Activated CD8-positive, alpha-beta memory T cell treated with anti-CD3 and anti-CD28 coated beads for 24 hours (primary cell): ENCODE measurements at regions not wholly inside any gene's neighbourhood (a gene's known extent, or its start where the extent isn't known, plus 50 kb on each side); places are given as distances from the start of the nearest gene placed in this dataset.
A peak's percentile ranks its signal among the peaks of the same experiment; 100 is the strongest.

Experiments
- DNase-seq: peaks from one replicate; pipeline ENCODE4 v3.0.0-alpha.2; 2020

- peak; percentile 30 for DNase-seq
Measured at GRCh38 chr2:126748188-126748760, 92.3 kb downstream of the GYPC start.

GRCh38 chr2:126748929-126749518 lies 93.1 kb downstream of the GYPC start:
- peak; percentile 41 for DNase-seq

- DNase-seq: peak; percentile 53
Measured at GRCh38 chr2:126749537-126749936, 93.6 kb downstream of the GYPC start.

- DNase-seq: no peak
Measured at GRCh38 chr2:126750506-126750905, 94.5 kb downstream of the GYPC start.

- DNase-seq: peak; percentile 19
Measured at GRCh38 chr2:126751477-126751876, 95.5 kb downstream of the GYPC start.

- DNase-seq: peak; percentile 47
Measured at GRCh38 chr2:126752876-126753275, 96.9 kb downstream of the GYPC start.

GRCh38 chr2:126753501-126754212 lies 97.7 kb downstream of the GYPC start:
- peak; percentile 44 for DNase-seq

GRCh38 chr2:126754240-126755004 lies 98.5 kb downstream of the GYPC start:
- peak; percentile 50 for DNase-seq

- peak; percentile 32 for DNase-seq
Measured at GRCh38 chr2:126756125-126756524, 100.2 kb downstream of the GYPC start.

GRCh38 chr2:126761256-126761980 lies 105.5 kb downstream of the GYPC start:
- peak; percentile 28 for DNase-seq

GRCh38 chr2:126761981-126762878 lies 106.3 kb downstream of the GYPC start:
- DNase-seq: peak; percentile 73

GRCh38 chr2:126764686-126765265 lies 108.8 kb downstream of the GYPC start:
- DNase-seq: no peak

GRCh38 chr2:126765395-126765794 lies 109.4 kb downstream of the GYPC start:
- peak; percentile 40 for DNase-seq

- peak; percentile 26 for DNase-seq
Measured at GRCh38 chr2:126766295-126766968, 110.5 kb downstream of the GYPC start.

GRCh38 chr2:126766969-126767296 lies 111.0 kb downstream of the GYPC start:
- DNase-seq: no peak

- no peak for DNase-seq
Measured at GRCh38 chr2:126769118-126769517, 113.2 kb downstream of the GYPC start.

- DNase-seq: no peak
Measured at GRCh38 chr2:126770466-126770865, 114.5 kb downstream of the GYPC start.

- DNase-seq: no peak
Measured at GRCh38 chr2:126771094-126771493, 115.1 kb downstream of the GYPC start.

GRCh38 chr2:126771501-126772195 lies 115.7 kb downstream of the GYPC start:
- DNase-seq: no peak

- DNase-seq: no peak
Measured at GRCh38 chr2:126774290-126774689, 118.3 kb downstream of the GYPC start.
